ENCODE measurements at regions not wholly inside any gene's neighbourhood (a gene's known extent, or its start where the extent isn't known, plus 50 kb on each side); places are given as distances from the start of the nearest gene placed in this dataset.

DNA sequence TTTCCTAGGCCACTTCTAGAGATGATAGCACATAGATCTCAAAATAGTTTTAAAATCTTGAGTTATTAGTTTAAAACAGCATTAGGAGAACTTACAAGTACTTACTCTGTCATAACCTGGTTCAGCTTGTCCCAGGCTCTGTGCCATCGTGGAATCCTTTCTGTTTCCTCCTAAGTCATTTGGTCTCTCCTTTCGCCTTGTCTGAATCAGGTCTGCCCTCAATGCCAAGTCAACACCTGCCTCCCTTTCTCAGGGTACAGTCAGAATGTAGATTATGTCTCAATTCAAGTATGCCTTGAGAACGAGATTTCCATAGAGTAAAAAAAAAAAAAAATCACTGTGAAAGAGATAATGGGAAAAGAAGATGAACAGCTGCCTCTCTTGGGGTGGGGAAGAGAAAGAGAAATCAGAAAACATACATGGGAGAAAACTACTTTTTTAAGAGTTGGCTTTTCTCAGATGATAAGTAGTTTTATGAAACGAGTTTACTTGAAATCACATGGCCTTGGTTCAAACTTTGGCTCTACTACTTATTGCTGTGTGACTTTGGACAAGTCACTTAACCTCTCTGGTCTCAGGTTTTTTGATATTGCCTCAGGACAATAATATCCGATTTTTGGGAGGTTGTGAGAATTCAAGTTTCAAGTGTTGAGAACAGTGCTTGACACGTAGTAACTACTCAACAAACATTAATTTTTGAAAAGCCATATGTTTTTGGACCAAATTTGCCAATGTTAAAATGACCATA lies 219.8 kb downstream of the SQOR start:
- no peak for TF ChIP-seq SIN3A (IDR thresholded peaks at IDR 0.05; ENCODE audit: borderline replicate concordance, insufficient read depth, low read depth, low read length)
- TF ChIP-seq, protein P1, sequence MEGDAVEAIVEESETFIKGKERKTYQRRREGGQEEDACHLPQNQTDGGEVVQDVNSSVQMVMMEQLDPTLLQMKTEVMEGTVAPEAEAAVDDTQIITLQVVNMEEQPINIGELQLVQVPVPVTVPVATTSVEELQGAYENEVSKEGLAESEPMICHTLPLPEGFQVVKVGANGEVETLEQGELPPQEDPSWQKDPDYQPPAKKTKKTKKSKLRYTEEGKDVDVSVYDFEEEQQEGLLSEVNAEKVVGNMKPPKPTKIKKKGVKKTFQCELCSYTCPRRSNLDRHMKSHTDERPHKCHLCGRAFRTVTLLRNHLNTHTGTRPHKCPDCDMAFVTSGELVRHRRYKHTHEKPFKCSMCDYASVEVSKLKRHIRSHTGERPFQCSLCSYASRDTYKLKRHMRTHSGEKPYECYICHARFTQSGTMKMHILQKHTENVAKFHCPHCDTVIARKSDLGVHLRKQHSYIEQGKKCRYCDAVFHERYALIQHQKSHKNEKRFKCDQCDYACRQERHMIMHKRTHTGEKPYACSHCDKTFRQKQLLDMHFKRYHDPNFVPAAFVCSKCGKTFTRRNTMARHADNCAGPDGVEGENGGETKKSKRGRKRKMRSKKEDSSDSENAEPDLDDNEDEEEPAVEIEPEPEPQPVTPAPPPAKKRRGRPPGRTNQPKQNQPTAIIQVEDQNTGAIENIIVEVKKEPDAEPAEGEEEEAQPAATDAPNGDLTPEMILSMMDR (IDR thresholded peaks at IDR 0.05) = no peak
